Activated T-cell treated with anti-CD3 and anti-CD28 coated beads, Interleukin-2, amount 50 U/mL, for 4 hours (primary cell): ENCODE measurements at regions not wholly inside any gene's neighbourhood (a gene's known extent, or its start where the extent isn't known, plus 50 kb on each side); places are given as distances from the start of the nearest gene placed in this dataset.

Experiments
- ATAC-seq, 2 donors: fragments of 200-7000 bp; cut with Tn5 transposase; one replicate each; pipeline ENCODE4 v1.10.0; 2021
- DNase-seq: peaks from one replicate; pipeline ENCODE4 v3.0.0-alpha.2; 2020
- H3K27me3 Mint-ChIP-seq: one replicate; pipeline ENCODE4 v1.8.0; 2021; ENCODE audit warnings: low read depth, mixed read lengths
- H3K36me3 Mint-ChIP-seq: one replicate; pipeline ENCODE4 v1.8.0; 2022; ENCODE audit warnings: mixed read lengths; ENCODE audit not compliant: insufficient read depth
- H3K4me1 Mint-ChIP-seq: one replicate; pipeline ENCODE4 v1.8.0; 2021; ENCODE audit warnings: low read depth, mixed read lengths
- H3K4me3 Mint-ChIP-seq: one replicate; pipeline ENCODE4 v1.8.0; 2021; ENCODE audit warnings: mild to moderate bottlenecking, moderate library complexity, mixed read lengths
- H3K9me3 Mint-ChIP-seq: one replicate; pipeline ENCODE4 v1.8.0; 2021; ENCODE audit warnings: mixed read lengths

DNA sequence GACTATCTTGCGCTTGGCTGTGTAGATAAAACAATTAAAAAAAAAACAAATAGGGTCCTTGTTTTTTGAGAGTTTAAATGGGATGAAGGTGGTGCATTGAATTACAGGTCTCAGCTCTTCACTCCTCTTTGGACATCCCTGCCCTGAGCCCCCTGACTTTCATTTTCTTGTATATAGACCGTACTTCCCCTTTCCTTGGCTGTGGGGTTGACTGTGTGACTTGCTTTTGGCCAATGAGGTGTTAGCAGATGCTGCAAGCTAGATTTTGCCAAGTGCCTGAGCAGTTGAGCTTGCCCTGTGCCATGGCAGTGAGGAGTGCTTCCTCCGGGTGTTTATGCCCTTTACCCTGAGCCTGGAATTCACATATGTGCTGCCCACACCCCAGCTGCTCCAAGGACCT is 386.1 kb upstream of the ZFP64 start:
- peaks cover 2% of the 10 kb centered on the region for H3K27me3 Mint-ChIP-seq
- DNase-seq (no peak), ATAC-seq (no peak)
- H3K9me3 Mint-ChIP-seq: peaks cover 4% of the 10 kb centered on the region
- no peak overlapping the region for H3K4me3 Mint-ChIP-seq
- no peaks in the 10 kb centered on the region for H3K4me1 Mint-ChIP-seq
- H3K36me3 Mint-ChIP-seq: no peaks in the 10 kb centered on the region

DNA sequence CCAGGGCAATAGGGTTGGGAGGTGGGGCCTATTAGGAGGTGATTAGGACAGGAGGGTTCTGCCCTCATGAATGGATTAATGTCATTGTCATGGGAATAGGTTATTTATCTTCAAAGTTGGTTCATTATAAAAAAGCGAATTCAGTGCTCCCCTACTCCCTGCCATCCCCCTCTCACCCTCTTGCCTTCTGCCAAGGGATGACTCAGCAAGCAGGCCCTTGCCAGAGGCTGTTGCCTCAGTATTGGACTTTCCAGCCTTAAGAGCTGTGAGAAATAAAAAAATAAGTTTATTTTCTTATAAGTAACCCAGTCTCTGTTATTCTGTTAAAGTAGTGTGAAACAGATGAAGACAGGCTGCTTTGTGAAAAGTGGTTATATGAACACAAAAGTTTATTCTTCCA is 381.1 kb upstream of the ZFP64 start:
- H3K9me3 Mint-ChIP-seq: peaks cover 4% of the 10 kb centered on the region
- no peaks in the 10 kb centered on the region for H3K4me1 Mint-ChIP-seq
- DNase-seq: no peak
- H3K27me3 Mint-ChIP-seq: peaks cover 2% of the 10 kb centered on the region
- no peaks in the 10 kb centered on the region for H3K36me3 Mint-ChIP-seq
- ATAC-seq: no peak
- H3K4me3 Mint-ChIP-seq: no peak overlapping the region

DNA sequence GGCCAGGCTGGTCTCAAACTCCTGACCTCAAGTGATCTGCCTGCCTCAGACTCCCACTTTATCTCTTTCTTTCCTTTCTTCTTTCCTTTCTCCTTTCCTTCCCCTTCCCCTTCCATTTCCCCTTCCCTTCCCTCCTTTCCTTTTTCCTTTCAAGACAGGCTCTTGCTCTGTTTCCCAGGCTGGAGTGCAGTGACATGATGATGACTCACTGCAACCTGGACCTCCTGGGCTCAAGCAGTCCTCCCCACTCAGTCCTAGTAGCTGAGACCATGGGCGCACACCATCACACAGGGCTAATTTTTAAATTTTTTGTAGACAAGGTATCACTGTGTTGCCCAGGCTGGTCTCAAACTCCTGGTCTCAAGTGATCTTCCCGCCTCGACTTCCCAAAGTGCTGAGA is 377.6 kb upstream of the ZFP64 start:
- no peak for ATAC-seq
- Mint-ChIP-seq H3K9me3 (no peaks in the 10 kb centered on the region), H3K4me3 (no peak overlapping the region), H3K27me3 (peaks cover 2% of the 10 kb centered on the region), H3K4me1 (no peaks in the 10 kb centered on the region), H3K36me3 (no peaks in the 10 kb centered on the region)
- DNase-seq: no peak

DNA sequence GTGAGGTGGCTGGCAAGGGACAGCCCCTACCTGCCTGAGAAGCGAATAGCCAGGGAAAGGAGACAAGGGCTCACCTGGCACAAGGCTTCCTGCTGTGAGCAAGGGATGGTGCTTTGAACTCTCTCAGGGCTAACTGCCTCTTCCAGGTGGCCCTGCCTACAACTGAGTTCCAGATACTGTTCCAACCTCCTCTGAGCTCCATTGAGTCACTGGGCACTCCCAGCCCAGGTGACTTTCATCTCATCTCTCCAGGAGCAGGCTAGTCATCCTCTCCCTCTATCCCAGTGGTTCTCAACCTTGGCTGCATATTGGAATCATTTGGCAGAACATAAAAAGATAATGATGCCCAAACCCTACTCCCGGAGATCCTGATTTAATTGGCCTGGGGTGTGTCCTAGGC is 374.0 kb upstream of the ZFP64 start:
- Mint-ChIP-seq H3K36me3 (no peaks in the 10 kb centered on the region), H3K9me3 (no peaks in the 10 kb centered on the region), H3K4me3 (no peak overlapping the region), H3K27me3 (no peaks in the 10 kb centered on the region), H3K4me1 (no peaks in the 10 kb centered on the region)
- DNase-seq (no peak), ATAC-seq (no peak)

DNA sequence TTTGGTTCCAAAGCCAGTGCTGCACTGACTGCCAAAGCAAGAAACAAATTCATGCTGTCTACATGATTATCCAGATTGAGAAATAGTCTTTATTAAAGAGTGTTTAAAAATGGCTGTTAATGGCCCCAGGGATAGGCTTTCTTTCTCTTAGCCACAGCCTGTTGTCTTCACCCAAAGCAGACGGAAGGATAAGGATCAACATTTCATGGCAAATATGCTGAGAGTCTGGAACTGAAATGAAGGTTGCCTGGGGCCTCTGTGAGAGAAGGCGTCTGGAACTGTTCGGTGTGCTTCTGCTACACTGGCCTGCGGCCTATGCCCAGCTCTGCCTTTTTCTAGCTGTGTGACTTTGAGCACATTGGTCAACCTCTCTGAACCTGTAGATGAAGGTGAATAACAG is 373.0 kb upstream of the ZFP64 start:
- H3K36me3 Mint-ChIP-seq: peaks cover 4% of the 10 kb centered on the region
- DNase-seq (no peak), ATAC-seq (no peak)
- peaks cover 5% of the 10 kb centered on the region for H3K9me3 Mint-ChIP-seq
- no peak overlapping the region for H3K4me3 Mint-ChIP-seq
- H3K27me3 Mint-ChIP-seq: no peaks in the 10 kb centered on the region
- no peaks in the 10 kb centered on the region for H3K4me1 Mint-ChIP-seq

DNA sequence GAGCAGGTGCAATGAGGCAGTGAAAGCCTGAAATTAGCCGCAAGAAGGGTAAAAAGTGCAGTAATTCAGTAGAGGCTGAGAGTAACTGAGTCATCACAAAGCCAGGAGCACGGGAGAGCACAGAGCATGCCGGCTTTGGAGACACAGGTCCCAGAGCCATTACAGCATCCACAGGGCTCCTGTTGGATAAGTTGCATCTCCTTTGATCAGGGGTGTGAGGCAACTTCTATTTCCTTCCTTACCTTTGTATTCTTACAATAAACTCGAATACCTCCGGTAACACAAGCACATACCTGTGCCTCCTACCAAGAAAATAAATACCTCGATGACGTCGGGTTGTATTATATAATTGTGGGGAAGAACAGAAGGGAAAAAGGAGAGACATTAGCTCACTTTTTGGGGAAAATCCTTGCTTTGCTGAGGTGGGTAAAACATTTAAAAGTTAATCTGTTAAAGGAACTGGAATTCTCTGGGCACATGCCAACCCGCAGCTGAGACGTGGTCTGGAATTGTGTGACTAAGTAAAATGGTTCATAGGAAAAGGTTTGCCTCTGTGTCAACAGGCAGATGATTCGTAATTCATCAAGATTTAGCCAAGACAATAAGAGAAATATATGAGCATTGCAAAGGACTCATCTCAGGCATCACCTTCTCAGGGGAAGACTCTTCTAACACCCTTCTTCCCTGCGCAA is 360.7 kb upstream of the ZFP64 start:
- ATAC-seq (no peak), DNase-seq (no peak)
- H3K36me3 Mint-ChIP-seq: peaks cover 3% of the 10 kb centered on the region
- no peak overlapping the region for H3K4me3 Mint-ChIP-seq
- no peaks in the 10 kb centered on the region for H3K4me1 Mint-ChIP-seq
- H3K27me3 Mint-ChIP-seq: no peaks in the 10 kb centered on the region
- peaks cover 16% of the 10 kb centered on the region for H3K9me3 Mint-ChIP-seq

DNA sequence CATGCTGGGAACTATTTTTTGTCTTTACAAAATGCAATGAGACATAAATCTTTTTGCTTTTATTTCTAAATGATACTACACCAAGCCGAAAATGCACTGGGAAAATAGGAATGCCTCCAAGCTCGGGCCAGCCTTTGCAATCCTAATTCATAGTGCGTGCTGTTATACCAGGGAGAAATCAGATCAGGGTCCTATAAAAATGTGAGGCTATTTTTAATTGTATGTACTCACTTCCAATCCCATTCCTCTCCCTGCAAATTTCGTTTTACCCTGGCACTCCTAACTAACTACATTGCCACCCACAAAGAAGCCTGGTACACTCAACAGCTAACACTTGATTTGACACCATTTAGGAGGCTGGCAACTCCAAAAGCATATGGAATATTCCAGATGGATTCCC is 350.6 kb upstream of the ZFP64 start:
- no peak for ATAC-seq
- no peaks in the 10 kb centered on the region for H3K27me3 Mint-ChIP-seq
- no peak for DNase-seq
- H3K9me3 Mint-ChIP-seq: peaks cover 3% of the 10 kb centered on the region
- peaks cover 2% of the 10 kb centered on the region for H3K4me1 Mint-ChIP-seq
- no peaks in the 10 kb centered on the region for H3K36me3 Mint-ChIP-seq
- H3K4me3 Mint-ChIP-seq: no peak overlapping the region

DNA sequence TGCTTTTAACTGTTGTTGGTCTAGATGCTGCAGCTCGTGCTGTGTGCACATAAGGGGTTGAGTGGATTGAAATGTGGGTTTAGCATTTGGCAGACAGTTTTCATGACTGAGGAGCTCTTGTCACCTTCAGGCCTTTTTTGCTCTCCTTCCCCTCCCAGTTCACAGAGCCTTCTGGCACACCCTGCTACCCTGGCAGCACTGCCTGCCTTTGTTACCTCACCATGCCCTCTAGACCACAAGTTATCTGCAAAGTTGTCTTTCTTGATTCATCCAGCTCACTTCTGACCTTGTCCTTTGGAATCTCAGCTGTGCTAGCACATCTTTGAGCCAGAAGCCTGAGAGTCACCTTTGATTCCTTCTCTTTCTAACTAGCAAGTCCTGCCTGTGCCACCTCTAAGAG is 348.9 kb upstream of the ZFP64 start:
- Mint-ChIP-seq H3K4me1 (peaks cover 2% of the 10 kb centered on the region), H3K27me3 (no peaks in the 10 kb centered on the region), H3K4me3 (no peak overlapping the region), H3K36me3 (no peaks in the 10 kb centered on the region), H3K9me3 (peaks cover 3% of the 10 kb centered on the region)
- DNase-seq (no peak), ATAC-seq (no peak)

DNA sequence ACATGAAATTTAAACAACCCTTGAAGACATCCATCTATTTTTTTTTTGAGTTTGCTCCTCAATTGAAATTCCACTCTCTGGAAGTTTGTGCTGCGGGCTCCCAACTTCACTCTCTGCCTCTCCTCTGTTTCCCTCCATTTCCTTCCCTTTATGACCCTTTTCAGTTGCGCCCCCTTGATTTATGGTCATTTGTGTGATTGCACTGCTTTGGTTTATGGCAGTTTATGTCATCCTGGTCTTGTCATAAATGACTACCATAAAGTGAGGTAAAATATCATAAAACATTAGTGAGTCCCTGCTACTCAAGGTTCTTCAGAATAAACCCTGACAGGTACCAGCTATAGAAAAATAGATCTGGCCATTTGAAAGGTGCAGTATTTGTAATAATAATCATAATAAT is 348.3 kb upstream of the ZFP64 start:
- Mint-ChIP-seq H3K27me3 (no peaks in the 10 kb centered on the region), H3K36me3 (no peaks in the 10 kb centered on the region), H3K9me3 (no peaks in the 10 kb centered on the region), H3K4me3 (no peak overlapping the region), H3K4me1 (peaks cover 2% of the 10 kb centered on the region)
- ATAC-seq: no peak
- no peak for DNase-seq

DNA sequence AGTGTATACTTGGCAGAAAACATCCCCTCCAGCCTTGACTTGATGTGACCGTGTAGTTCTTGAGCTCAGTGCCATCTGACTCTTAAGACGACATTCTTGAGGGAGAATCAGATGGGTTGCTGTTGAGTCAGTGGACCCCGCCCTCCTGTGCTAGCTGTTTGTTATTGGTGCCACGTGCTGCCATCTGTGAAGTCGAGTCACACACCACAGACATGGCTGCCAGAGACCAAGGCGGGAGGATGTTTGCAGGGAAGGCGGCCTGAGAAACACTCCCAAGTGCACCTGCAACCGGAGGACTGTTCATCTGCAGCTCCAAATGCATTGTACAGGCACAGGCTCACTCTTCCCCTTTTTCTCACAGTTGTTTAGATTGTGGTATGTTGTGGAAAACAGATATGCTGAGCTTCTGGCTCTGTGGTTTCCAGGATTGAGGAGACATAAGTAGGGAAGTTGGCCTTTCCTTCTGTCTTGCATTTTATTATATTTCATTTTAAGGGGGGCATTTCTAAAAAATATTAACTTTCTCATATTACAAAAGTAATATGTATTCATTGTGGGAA is 345.3 kb upstream of the ZFP64 start:
- Mint-ChIP-seq H3K27me3 (peaks cover under 1% of the 10 kb centered on the region), H3K9me3 (peaks cover under 1% of the 10 kb centered on the region), H3K4me3 (no peak overlapping the region), H3K4me1 (peaks cover 2% of the 10 kb centered on the region), H3K36me3 (no peaks in the 10 kb centered on the region)
- no peak for DNase-seq
- no peak for ATAC-seq

DNA sequence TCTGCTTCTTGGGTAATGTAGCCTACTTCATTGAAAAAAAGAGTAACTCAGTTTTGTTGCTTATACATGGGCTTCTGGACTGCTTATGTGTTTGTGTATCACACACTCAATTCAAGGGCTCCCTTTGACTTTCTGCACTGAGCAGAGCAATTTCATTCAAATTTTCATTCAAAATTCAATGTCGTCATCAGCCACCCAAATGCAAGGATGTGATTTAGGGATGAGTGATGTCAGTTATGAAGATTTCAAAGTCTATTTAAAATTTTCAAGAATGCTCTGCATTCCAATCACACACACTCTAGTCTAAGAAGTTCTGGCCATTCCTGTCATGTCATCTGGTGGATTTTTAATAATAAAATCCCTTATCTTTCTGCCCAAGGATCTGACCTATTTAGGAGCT is 344.5 kb upstream of the ZFP64 start:
- DNase-seq (no peak), ATAC-seq (no peak)
- peaks cover 2% of the 10 kb centered on the region for H3K27me3 Mint-ChIP-seq
- H3K4me1 Mint-ChIP-seq: peaks cover 2% of the 10 kb centered on the region
- H3K4me3 Mint-ChIP-seq: no peak overlapping the region
- H3K9me3 Mint-ChIP-seq: peaks cover 7% of the 10 kb centered on the region
- H3K36me3 Mint-ChIP-seq: no peaks in the 10 kb centered on the region

DNA sequence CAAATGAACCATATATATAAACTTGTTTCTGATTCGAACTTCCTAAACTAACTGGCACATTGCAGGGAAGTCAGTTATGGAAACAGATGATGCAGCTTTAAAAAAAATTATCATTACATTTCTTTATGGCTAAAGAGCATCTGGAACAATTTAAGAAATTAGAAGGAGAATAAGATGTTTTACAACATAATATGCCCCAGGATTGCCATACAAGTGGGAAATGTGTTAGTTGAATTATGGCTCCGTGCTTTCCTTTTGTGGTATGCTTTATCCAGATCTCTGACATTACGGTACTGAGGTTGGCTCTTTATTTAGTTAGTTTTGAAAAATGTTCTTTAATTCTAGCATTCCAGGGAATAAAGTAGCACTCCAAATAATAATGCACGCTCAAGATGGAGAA is 343.0 kb upstream of the ZFP64 start:
- ATAC-seq (no peak), DNase-seq (no peak)
- Mint-ChIP-seq H3K36me3 (no peaks in the 10 kb centered on the region), H3K9me3 (peaks cover 7% of the 10 kb centered on the region), H3K27me3 (peaks cover 2% of the 10 kb centered on the region), H3K4me3 (no peak overlapping the region), H3K4me1 (no peaks in the 10 kb centered on the region)

DNA sequence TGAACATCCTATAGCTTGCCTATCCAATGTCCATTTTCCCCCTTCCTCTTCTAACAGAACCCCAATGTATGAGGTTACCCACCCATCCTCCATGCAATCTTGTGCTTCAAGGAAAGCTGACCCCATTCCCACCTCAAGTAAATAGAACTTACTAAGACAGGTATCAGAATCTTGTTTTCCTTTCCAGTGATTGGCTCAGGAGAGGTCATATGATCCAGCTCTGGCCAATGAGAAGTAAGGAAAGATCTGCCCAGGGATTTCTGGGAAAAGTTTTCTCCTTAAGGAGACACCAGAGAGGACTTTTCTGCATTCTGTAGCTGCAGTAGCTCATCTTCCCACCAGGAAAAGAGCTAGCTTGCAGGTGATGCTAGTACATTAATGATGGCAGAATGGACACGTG is 341.8 kb upstream of the ZFP64 start:
- DNase-seq (no peak), ATAC-seq (no peak)
- Mint-ChIP-seq H3K4me3 (no peak overlapping the region), H3K36me3 (no peaks in the 10 kb centered on the region), H3K4me1 (no peaks in the 10 kb centered on the region), H3K27me3 (peaks cover 2% of the 10 kb centered on the region), H3K9me3 (peaks cover 7% of the 10 kb centered on the region)

DNA sequence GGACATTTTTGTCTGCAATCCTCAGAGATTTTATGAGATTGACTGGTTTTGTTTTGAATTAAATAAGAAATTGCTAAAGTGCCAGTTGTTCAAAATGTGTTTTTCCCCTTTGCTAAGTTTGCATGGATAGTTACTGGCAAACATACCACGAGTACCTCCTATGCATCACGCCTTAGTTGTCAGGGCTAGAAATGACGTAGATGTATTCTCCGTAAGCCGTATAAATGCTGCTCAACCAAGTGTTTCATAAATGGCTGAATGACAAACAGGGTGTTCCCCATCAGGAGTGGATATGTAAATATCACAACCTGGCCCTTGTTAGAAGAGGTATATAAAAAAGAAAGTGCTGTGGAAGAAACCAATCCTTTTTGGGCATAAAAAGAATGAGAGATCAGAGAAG is 341.1 kb upstream of the ZFP64 start:
- peaks cover 7% of the 10 kb centered on the region for H3K9me3 Mint-ChIP-seq
- H3K27me3 Mint-ChIP-seq: peaks cover 2% of the 10 kb centered on the region
- H3K4me3 Mint-ChIP-seq: no peak overlapping the region
- no peaks in the 10 kb centered on the region for H3K4me1 Mint-ChIP-seq
- no peaks in the 10 kb centered on the region for H3K36me3 Mint-ChIP-seq
- DNase-seq (no peak), ATAC-seq (no peak)

DNA sequence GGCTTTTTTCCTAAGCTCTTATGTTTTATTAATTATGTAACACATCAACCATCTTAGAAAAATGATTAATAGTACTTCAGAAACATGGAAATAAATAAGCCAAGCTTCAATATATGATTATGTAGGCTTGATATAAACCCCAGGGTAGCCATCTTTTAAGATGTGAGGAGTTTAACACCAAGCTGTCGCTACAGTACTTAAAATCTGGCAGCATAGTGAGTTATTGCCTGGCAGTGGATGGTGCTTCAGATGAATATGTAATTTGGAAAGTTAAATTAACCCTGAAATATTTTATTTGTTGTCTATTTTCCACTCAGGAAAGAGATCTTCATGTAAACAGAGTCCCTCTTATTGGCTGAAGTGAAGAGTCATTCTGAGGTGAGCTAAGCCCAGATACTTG is 339.0 kb upstream of the ZFP64 start:
- DNase-seq: no peak
- H3K36me3 Mint-ChIP-seq: no peaks in the 10 kb centered on the region
- H3K4me3 Mint-ChIP-seq: no peak overlapping the region
- H3K9me3 Mint-ChIP-seq: peaks cover 7% of the 10 kb centered on the region
- ATAC-seq: no peak
- H3K27me3 Mint-ChIP-seq: peaks cover 2% of the 10 kb centered on the region
- no peaks in the 10 kb centered on the region for H3K4me1 Mint-ChIP-seq
